ENCODE measurements at regions not wholly inside any gene's neighbourhood (a gene's known extent, or its start where the extent isn't known, plus 50 kb on each side); places are given as distances from the start of the nearest gene placed in this dataset.

GRCh38 chr4:19540859-19541540 is 710.7 kb upstream of the SLIT2 start:
- no peak overlapping the region for H3K4me2 ChIP-seq (ENCODE audit: low read length)
- no peak overlapping the region for H3K4me3 ChIP-seq (ENCODE audit: low read length)
- no peaks in the 10 kb centered on the region for H3F3A ChIP-seq (ENCODE audit: control insufficient read depth, insufficient read depth)
- H3K9me3 ChIP-seq (ENCODE audit: control insufficient read depth, insufficient read depth, low read length) = no peaks in the 10 kb centered on the region
- TF ChIP-seq EZH2phosphoT487 (IDR thresholded peaks at IDR 0.05; ENCODE audit: borderline replicate concordance, low read length) = no peak
- no peak for TF ChIP-seq CTCF (IDR thresholded peaks at IDR 0.05; ENCODE audit: low read depth, low read length, poor library complexity, severe bottlenecking)
- H3K9me2 ChIP-seq (replicated peaks; ENCODE audit: control insufficient read depth, low read length) = no peaks in the 10 kb centered on the region; the same call in 1 of the 2 replicates
- no peaks in the 10 kb centered on the region for H3K4me1 ChIP-seq (ENCODE audit: control insufficient read depth, low read length)
- H3K27ac ChIP-seq (ENCODE audit: low read depth, low read length) = no peak overlapping the region
- H4K20me1 ChIP-seq (ENCODE audit: control insufficient read depth, insufficient read depth, low read depth, low read length) = no peaks in the 10 kb centered on the region
- H3K79me2 ChIP-seq (ENCODE audit: control insufficient read depth, low read length) = no peaks in the 10 kb centered on the region
- H3K27me3 ChIP-seq (ENCODE audit: control insufficient read depth, low read length) = no peaks in the 10 kb centered on the region
- no peaks in the 10 kb centered on the region for H3K36me3 ChIP-seq (ENCODE audit: control insufficient read depth, low read length)

DNA sequence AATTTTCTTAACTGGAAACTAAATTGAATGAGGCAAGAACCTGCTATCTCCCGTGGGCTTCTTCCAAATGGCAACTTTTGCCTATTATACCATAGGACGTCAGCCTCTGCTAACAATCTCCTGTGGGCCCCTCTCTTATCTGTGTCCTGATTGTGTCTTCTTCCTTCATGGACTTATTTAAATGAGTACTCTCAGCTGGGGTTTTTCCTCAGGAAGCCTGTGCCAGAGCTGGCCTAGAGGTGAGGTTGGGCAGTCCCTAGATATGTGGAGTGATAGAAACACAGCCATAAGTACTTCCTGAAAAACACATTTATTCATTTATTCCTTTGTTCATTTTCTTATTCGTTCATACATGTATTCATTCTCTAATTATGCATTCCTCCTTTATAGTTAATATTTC is 712.5 kb upstream of the SLIT2 start:
- TF ChIP-seq EZH2phosphoT487 (IDR thresholded peaks at IDR 0.05; ENCODE audit: borderline replicate concordance, low read length) (no peak), CTCF (IDR thresholded peaks at IDR 0.05; ENCODE audit: low read depth, low read length, poor library complexity, severe bottlenecking) (no peak)
- Histone ChIP-seq H3K4me2 (ENCODE audit: low read length) (no peak overlapping the region), H4K20me1 (ENCODE audit: control insufficient read depth, insufficient read depth, low read depth, low read length) (no peaks in the 10 kb centered on the region), H3K9me3 (ENCODE audit: control insufficient read depth, insufficient read depth, low read length) (no peaks in the 10 kb centered on the region), H3F3A (ENCODE audit: control insufficient read depth, insufficient read depth) (no peaks in the 10 kb centered on the region), H3K36me3 (ENCODE audit: control insufficient read depth, low read length) (no peaks in the 10 kb centered on the region), H3K79me2 (ENCODE audit: control insufficient read depth, low read length) (no peaks in the 10 kb centered on the region), H3K4me3 (ENCODE audit: low read length) (no peak overlapping the region), H3K9me2 (replicated peaks; ENCODE audit: control insufficient read depth, low read length) (no peaks in the 10 kb centered on the region; the same call in 1 of the 2 replicates), H3K27me3 (ENCODE audit: control insufficient read depth, low read length) (no peaks in the 10 kb centered on the region), H3K27ac (ENCODE audit: low read depth, low read length) (no peak overlapping the region), H3K4me1 (ENCODE audit: control insufficient read depth, low read length) (no peaks in the 10 kb centered on the region)

- H3K4me2 ChIP-seq (ENCODE audit: low read length) = no peak overlapping the region
- TF ChIP-seq EZH2phosphoT487 (IDR thresholded peaks at IDR 0.05; ENCODE audit: borderline replicate concordance, low read length) (no peak), CTCF (IDR thresholded peaks at IDR 0.05; ENCODE audit: low read depth, low read length, poor library complexity, severe bottlenecking) (no peak)
Observed at GRCh38 chr4:19534159-19534558, 717.5 kb upstream of the SLIT2 start.

More at GRCh38 chr4:19534159-19534558, 717.5 kb upstream of the SLIT2 start:
- H3K9me3 ChIP-seq (ENCODE audit: control insufficient read depth, insufficient read depth, low read length) = no peaks in the 10 kb centered on the region
- no peaks in the 10 kb centered on the region for H3K9me2 ChIP-seq (replicated peaks; ENCODE audit: control insufficient read depth, low read length)
- H3K79me2 ChIP-seq (ENCODE audit: control insufficient read depth, low read length) = no peaks in the 10 kb centered on the region
- no peaks in the 10 kb centered on the region for H3K4me1 ChIP-seq (ENCODE audit: control insufficient read depth, low read length)
- no peak overlapping the region for H3K27ac ChIP-seq (ENCODE audit: low read depth, low read length)
- H4K20me1 ChIP-seq (ENCODE audit: control insufficient read depth, insufficient read depth, low read depth, low read length) = no peaks in the 10 kb centered on the region
- no peaks in the 10 kb centered on the region for H3K27me3 ChIP-seq (ENCODE audit: control insufficient read depth, low read length)
- H3K4me3 ChIP-seq (ENCODE audit: low read length) = no peak overlapping the region
- no peaks in the 10 kb centered on the region for H3F3A ChIP-seq (ENCODE audit: control insufficient read depth, insufficient read depth)
- no peaks in the 10 kb centered on the region for H3K36me3 ChIP-seq (ENCODE audit: control insufficient read depth, low read length)

Data from DOHH2 (cell line).